HUES64 (cell line): ENCODE measurements at regions not wholly inside any gene's neighbourhood (a gene's known extent, or its start where the extent isn't known, plus 50 kb on each side); places are given as distances from the start of the nearest gene placed in this dataset.

Experiments used
- H3K27ac ChIP-seq: 2 replicates; pipeline ENCODE4 v1.7.0; 2013; ENCODE audit warnings: low read depth, low read length, inconsistent platforms
- H3K27me3 ChIP-seq: 2 replicates; pipeline ENCODE4 v1.6.1; 2013; ENCODE audit warnings: mild to moderate bottlenecking, low read length; ENCODE audit not compliant: insufficient read depth
- H3K36me3 ChIP-seq: 2 replicates; pipeline ENCODE4 v1.6.1; 2013; ENCODE audit warnings: mild to moderate bottlenecking, low read length; ENCODE audit not compliant: insufficient read depth
- H3K4me1 ChIP-seq: 2 replicates; pipeline ENCODE4 v1.6.1; 2013; ENCODE audit warnings: mild to moderate bottlenecking, low read length, moderate library complexity; ENCODE audit not compliant: insufficient read depth
- H3K4me3 ChIP-seq: 2 replicates; pipeline ENCODE4 v1.5.1; 2013; ENCODE audit warnings: mild to moderate bottlenecking, low read length, moderate library complexity
- H3K9ac ChIP-seq: 2 replicates; pipeline ENCODE4 v1.6.1; 2013; ENCODE audit warnings: mild to moderate bottlenecking, low read depth, low read length
- H3K9me3 ChIP-seq: 2 replicates; pipeline ENCODE4 v1.6.1; 2013; ENCODE audit warnings: low read depth, low read length; ENCODE audit not compliant: insufficient read depth
- WGBS: fragments of 150-250, 120-280 bp; methylation state at CpG from one replicate; pipeline ENCODE4 v1.1.7; 2013; ENCODE audit warnings: missing lambda C conversion rate; 5-methylcytosine and 5-hydroxymethylcytosine counted together

GRCh38 chr12:102629262-102629888, 149.0 kb upstream of the IGF1 start:
- 95% methylated on average over 1 of the region's 1 CpG for WGBS
- Histone ChIP-seq H3K27me3 (no peaks in the 10 kb centered on the region), H3K4me1 (no peaks in the 10 kb centered on the region), H3K36me3 (no peaks in the 10 kb centered on the region), H3K9ac (no peak overlapping the region), H3K9me3 (peaks cover 8% of the 10 kb centered on the region; the same call in 1 of the 2 replicates), H3K27ac (no peak overlapping the region), H3K4me3 (no peak overlapping the region)

DNA sequence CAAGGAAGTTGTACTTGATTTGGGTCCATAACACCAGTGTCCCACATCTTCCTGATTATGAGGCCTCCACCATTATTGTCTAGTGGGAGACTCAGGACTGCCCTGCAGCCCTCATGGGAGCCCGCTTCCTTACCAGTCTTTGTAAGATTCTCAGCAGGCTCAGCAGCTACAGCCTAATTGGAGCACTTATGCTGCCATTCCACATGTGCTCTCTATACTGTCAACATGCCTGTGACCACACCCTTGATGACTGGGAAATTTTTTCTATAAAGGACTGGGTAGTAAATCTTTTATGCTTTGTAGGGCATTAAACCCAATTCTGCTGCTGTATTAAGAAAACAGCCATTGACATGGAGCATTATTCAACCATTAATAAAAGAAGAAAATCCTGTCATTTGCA, 145.5 kb upstream of the IGF1 start:
- Histone ChIP-seq H3K9me3 (peaks cover 8% of the 10 kb centered on the region; the same call in 1 of the 2 replicates), H3K9ac (no peak overlapping the region)
- 97% methylated on average over 1 of the region's 1 CpG for WGBS

GRCh38 chr12:102622618-102623017, 142.3 kb upstream of the IGF1 start:
- Histone ChIP-seq H3K9me3 (peaks cover 8% of the 10 kb centered on the region; the same call in 1 of the 2 replicates), H3K4me1 (no peaks in the 10 kb centered on the region), H3K27me3 (no peaks in the 10 kb centered on the region), H3K9ac (no peak overlapping the region), H3K36me3 (no peaks in the 10 kb centered on the region), H3K4me3 (no peak overlapping the region), H3K27ac (no peak overlapping the region)
- 100% methylated on average over 2 of the region's 2 CpGs for WGBS

More for the DNA sequence above, 145.5 kb upstream of the IGF1 start:
- no peak overlapping the region for H3K4me3 ChIP-seq
- H3K27ac ChIP-seq, result no peak overlapping the region
- H3K4me1 ChIP-seq, result no peaks in the 10 kb centered on the region
- no peaks in the 10 kb centered on the region for H3K27me3 ChIP-seq
- H3K36me3 ChIP-seq, result no peaks in the 10 kb centered on the region

- H3K9ac ChIP-seq, result no peak overlapping the region
- H3K36me3 ChIP-seq, result no peaks in the 10 kb centered on the region
- H3K27me3 ChIP-seq, result no peaks in the 10 kb centered on the region
- no peaks in the 10 kb centered on the region for H3K4me1 ChIP-seq
- 92% methylated on average over 5 of the region's 5 CpGs for WGBS
- no peaks in the 10 kb centered on the region for H3K9me3 ChIP-seq
- no peak overlapping the region for H3K27ac ChIP-seq
- H3K4me3 ChIP-seq, result no peak overlapping the region
Measured at GRCh38 chr12:102618197-102618877, 138.0 kb upstream of the IGF1 start.

- no peak overlapping the region for H3K4me3 ChIP-seq
- no peaks in the 10 kb centered on the region for H3K27me3 ChIP-seq
- 95% methylated on average over 2 of the region's 2 CpGs for WGBS
- H3K9me3 ChIP-seq, result no peaks in the 10 kb centered on the region
- no peaks in the 10 kb centered on the region for H3K36me3 ChIP-seq
- H3K9ac ChIP-seq, result no peak overlapping the region
- H3K4me1 ChIP-seq, result peaks cover 12% of the 10 kb centered on the region
- H3K27ac ChIP-seq, result no peak overlapping the region
Measured at GRCh38 chr12:102616692-102617091, 136.3 kb upstream of the IGF1 start.

DNA sequence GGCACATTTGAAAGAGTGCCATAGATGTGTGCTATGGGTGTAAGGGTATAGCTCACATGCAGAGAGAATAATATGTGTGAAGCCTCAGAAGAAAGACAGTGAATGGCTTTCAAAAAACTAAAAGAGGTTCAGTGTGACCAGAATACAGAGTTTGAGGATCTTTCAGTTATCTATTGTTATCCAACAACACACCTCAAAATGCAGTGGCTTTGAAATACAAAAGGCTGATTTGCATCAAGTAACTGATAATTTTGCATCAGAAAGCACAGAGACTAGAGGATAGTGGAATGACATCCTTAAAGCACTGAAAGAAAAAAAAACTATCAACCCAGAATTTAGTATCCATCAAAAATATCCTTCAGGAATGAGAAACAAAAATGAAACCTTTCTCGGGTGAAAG, 131.6 kb upstream of the IGF1 start:
- Histone ChIP-seq H3K9ac (peak overlapping the region; percentile 18; the same call in 1 of the 2 replicates), H3K36me3 (no peaks in the 10 kb centered on the region), H3K9me3 (no peaks in the 10 kb centered on the region), H3K27me3 (no peaks in the 10 kb centered on the region), H3K4me1 (peaks cover 28% of the 10 kb centered on the region), H3K27ac (peak overlapping the region; percentile 87; the same call in 1 of the 2 replicates), H3K4me3 (peak overlapping the region; percentile 31)
- WGBS, result no CpG with 5 or more reads among the region's 1 CpG

GRCh38 chr12:102609996-102610395, 129.6 kb upstream of the IGF1 start:
- peaks cover 28% of the 10 kb centered on the region for H3K4me1 ChIP-seq
- 92% methylated on average over 1 of the region's 1 CpG for WGBS
- no peaks in the 10 kb centered on the region for H3K27me3 ChIP-seq
- H3K9me3 ChIP-seq, result no peaks in the 10 kb centered on the region
- H3K27ac ChIP-seq, result no peak overlapping the region
- no peak overlapping the region for H3K4me3 ChIP-seq
- H3K36me3 ChIP-seq, result no peaks in the 10 kb centered on the region
- no peak overlapping the region for H3K9ac ChIP-seq

DNA sequence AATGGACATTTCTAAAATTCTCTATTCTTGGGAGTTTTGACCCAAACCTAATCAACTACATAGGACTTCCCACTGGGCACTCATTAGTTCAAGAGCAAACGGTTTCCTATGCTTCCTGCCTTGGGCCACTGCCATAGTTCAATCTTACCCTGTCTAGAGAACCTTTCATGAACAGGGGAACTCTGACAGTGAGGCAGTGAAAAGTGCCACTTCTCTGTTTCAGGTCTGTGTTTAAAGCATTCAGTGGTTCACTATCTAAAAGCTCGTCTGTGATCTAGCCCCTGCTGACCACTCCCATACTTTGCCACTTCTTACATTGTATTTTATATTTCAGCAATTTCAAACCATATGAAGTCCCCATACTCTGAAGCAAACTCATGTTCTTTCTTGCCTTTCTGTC, 122.7 kb upstream of the IGF1 start:
- H3K9ac ChIP-seq, result no peak overlapping the region
- no peaks in the 10 kb centered on the region for H3K27me3 ChIP-seq
- H3K36me3 ChIP-seq, result no peaks in the 10 kb centered on the region
- H3K4me1 ChIP-seq, result no peaks in the 10 kb centered on the region
- H3K9me3 ChIP-seq, result no peaks in the 10 kb centered on the region
- no peak overlapping the region for H3K4me3 ChIP-seq
- 84% methylated on average over 2 of the region's 2 CpGs for WGBS
- no peak overlapping the region for H3K27ac ChIP-seq

DNA sequence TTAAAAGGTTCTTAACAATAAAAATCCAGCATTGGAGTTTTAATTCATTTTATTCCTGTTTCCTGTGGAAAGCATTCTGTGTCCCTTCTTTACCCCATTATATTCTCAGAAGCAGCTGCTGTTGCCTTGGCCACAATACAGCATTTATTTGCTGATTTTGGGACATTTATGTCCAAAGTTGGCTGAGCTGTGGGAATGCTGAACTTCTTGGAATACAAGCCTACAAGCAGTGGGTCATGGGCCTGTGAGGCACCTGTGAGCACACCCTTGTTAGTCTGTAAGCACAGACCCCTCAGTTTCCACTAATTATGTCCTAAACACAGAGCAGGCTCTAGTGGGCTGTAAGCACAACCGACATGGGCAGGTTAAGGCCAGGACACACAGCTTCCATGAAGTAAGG, 122.2 kb upstream of the IGF1 start:
- no peaks in the 10 kb centered on the region for H3K4me1 ChIP-seq
- H3K4me3 ChIP-seq, result no peak overlapping the region
- no peaks in the 10 kb centered on the region for H3K27me3 ChIP-seq
- no peak overlapping the region for H3K9ac ChIP-seq
- no peaks in the 10 kb centered on the region for H3K9me3 ChIP-seq
- H3K27ac ChIP-seq, result no peak overlapping the region
- WGBS, result 93% methylated on average over 1 of the region's 1 CpG
- H3K36me3 ChIP-seq, result no peaks in the 10 kb centered on the region

DNA sequence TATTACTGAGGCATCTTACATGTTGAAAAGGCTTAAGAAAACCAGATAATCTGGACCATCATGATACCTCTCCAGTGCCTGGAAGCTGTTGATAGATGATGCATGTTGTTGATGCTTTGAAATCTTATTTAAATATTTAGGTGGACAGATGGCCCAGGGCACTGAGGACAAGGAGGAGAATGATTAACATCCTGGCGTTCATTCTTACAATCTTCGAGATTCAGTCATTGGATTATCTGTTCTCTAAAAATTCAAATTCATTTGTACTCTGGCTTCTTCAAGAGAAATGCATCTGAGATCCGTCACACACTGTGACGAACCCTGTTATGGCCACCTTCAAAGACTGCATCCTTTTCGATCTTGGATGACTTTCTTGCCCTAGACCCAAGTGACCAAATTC, 121.3 kb upstream of the IGF1 start:
- Histone ChIP-seq H3K9me3 (no peaks in the 10 kb centered on the region), H3K36me3 (no peaks in the 10 kb centered on the region), H3K27ac (no peak overlapping the region), H3K4me1 (no peaks in the 10 kb centered on the region), H3K4me3 (no peak overlapping the region), H3K27me3 (no peaks in the 10 kb centered on the region), H3K9ac (no peak overlapping the region)
- WGBS, result 96% methylated on average over 5 of the region's 5 CpGs

GRCh38 chr12:102596687-102597086, 116.3 kb upstream of the IGF1 start:
- no peak overlapping the region for H3K4me3 ChIP-seq
- no peaks in the 10 kb centered on the region for H3K4me1 ChIP-seq
- no peak overlapping the region for H3K27ac ChIP-seq
- 91% methylated on average over 2 of the region's 2 CpGs for WGBS
- H3K36me3 ChIP-seq, result no peaks in the 10 kb centered on the region
- no peak overlapping the region for H3K9ac ChIP-seq
- no peaks in the 10 kb centered on the region for H3K27me3 ChIP-seq
- no peaks in the 10 kb centered on the region for H3K9me3 ChIP-seq
